ENCODE measurements at regions not wholly inside any gene's neighbourhood (a gene's known extent, or its start where the extent isn't known, plus 50 kb on each side); places are given as distances from the start of the nearest gene placed in this dataset.

GRCh38 chr10:113323985-113324384 is 228.9 kb upstream of the HABP2 start:
- Histone ChIP-seq H3K36me3 (no peaks in the 10 kb centered on the region), H3K4me3 (no peak overlapping the region), H3K9me3 (no peaks in the 10 kb centered on the region), H3K27me3 (no peaks in the 10 kb centered on the region), H3K4me1 (peaks cover 0 to 48% (median 13%) of the 10 kb centered on the region in 4 donors), H3K27ac (no peak overlapping the region)
- DNase-seq, result no peak
- TF ChIP-seq CTCF (IDR thresholded peaks at IDR 0.05), result no peak
- intact Hi-C loops (cut with DNase I; ENCODE audit: low total_unique reads), result no loop called here

DNA sequence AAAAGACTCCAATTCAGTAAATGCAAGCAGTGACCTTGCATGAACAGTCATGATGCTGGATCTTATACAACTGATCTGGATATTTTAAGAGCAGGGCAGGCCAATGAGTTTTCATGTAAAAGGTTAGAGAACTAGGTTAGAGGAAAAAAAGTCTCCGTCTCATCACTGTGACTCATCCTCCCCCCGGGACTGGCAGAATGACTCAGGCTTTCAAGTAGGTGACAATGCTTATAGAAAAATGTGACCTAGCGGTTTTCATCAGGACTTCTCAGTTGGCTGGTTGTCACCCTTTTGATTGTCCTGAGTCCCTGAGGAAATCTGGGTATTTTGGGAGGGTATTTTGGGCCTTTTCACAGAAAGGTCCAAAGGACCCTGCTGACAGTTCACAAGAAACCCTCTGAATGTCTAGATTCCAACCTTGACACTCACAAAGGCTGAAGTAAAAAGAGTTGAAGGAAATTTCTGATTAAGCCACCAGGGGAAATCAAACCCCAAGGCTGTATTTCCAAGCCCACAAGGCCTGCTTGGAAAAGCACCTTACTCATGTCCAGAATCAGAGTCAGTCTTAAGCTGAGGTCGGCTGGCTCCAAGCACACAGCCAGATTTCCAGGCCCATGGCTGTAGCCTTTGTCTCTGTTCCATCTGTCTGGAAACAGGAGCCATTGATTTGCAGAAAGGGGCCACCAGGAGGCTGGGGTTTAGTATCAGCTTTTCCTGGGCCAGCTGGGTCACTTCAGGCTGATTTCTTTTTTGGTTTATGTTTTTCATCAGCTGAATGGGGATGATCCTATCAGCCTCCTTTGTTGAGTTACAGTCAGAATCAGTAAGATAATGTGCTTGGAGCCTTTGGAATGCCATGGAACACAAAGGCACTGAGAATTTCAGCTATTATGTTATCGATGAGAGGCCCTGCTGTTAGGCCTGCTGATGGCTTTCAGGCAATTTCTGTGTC is 226.4 kb upstream of the HABP2 start:
- peak; percentile 24 to 35 for TF ChIP-seq CTCF (IDR thresholded peaks at IDR 0.05)
- Histone ChIP-seq H3K4me1 (peaks cover 0 to 32% (median 15%) of the 10 kb centered on the region in 4 donors), H3K4me3 (no peak overlapping the region), H3K36me3 (no peaks in the 10 kb centered on the region), H3K9me3 (no peaks in the 10 kb centered on the region), H3K27me3 (no peaks in the 10 kb centered on the region), H3K27ac (peak overlapping the region; percentile 69 to 73)
- peak; percentile 77 to 80 for DNase-seq
- intact Hi-C loops (cut with DNase I; ENCODE audit: low total_unique reads), result no loop called here

- Histone ChIP-seq H3K9me3 (no peaks in the 10 kb centered on the region), H3K27me3 (no peaks in the 10 kb centered on the region), H3K36me3 (no peaks in the 10 kb centered on the region), H3K27ac (no peak overlapping the region), H3K4me3 (no peak overlapping the region), H3K4me1 (peaks cover 0 to 22% (median 14%) of the 10 kb centered on the region in 4 donors)
- no peak for DNase-seq
- no peak for TF ChIP-seq CTCF (IDR thresholded peaks at IDR 0.05)
- intact Hi-C loops (cut with DNase I; ENCODE audit: low total_unique reads), result no loop called here
Observed at GRCh38 chr10:113329121-113329596, 223.7 kb upstream of the HABP2 start.

- no peak overlapping the region for H3K27ac ChIP-seq
- H3K4me1 ChIP-seq, result peaks cover 0 to 8% (median 2%) of the 10 kb centered on the region in 4 donors
- no peak overlapping the region for H3K4me3 ChIP-seq
- H3K27me3 ChIP-seq, result no peaks in the 10 kb centered on the region
- H3K9me3 ChIP-seq, result no peaks in the 10 kb centered on the region
- no peak for DNase-seq
- no peak for TF ChIP-seq CTCF (IDR thresholded peaks at IDR 0.05)
- H3K36me3 ChIP-seq, result no peaks in the 10 kb centered on the region
- intact Hi-C loops (cut with DNase I; ENCODE audit: low total_unique reads), result no loop called here
Observed at GRCh38 chr10:113331961-113332360, 220.9 kb upstream of the HABP2 start.

GRCh38 chr10:113333313-113333712 is 219.5 kb upstream of the HABP2 start:
- no peaks in the 10 kb centered on the region for H3K9me3 ChIP-seq
- TF ChIP-seq CTCF (IDR thresholded peaks at IDR 0.05), result no peak
- intact Hi-C loops (cut with DNase I; ENCODE audit: low total_unique reads), result no loop called here
- no peak for DNase-seq
- no peak overlapping the region for H3K27ac ChIP-seq
- H3K4me1 ChIP-seq, result peaks cover 0 to 7% (median 0%) of the 10 kb centered on the region in 4 donors
- H3K27me3 ChIP-seq, result no peaks in the 10 kb centered on the region
- H3K36me3 ChIP-seq, result no peaks in the 10 kb centered on the region
- no peak overlapping the region for H3K4me3 ChIP-seq

Measured in tibial artery (tissue), 4 donors.